ENCODE measurements at regions not wholly inside any gene's neighbourhood (a gene's known extent, or its start where the extent isn't known, plus 50 kb on each side); places are given as distances from the start of the nearest gene placed in this dataset.

DNA sequence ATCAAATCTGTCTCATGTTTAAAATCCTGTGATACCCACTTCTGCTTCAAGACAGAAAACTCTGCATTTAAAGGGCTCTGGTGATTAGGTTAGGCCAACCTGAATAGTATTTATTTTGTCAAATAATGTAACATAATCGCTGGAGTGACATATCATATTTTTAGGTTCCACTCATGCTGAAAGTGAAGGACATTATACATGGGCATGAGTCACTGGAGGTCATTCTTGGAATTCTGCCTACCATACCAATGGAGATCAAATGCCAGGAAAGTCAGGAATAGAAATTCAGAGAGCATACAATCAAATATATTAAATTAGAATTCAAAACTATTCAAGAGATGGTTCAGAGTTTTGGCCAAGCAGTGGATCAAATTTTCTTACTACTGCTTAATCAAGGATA, 97.1 kb upstream of the PRSS3 start:
- TF ChIP-seq, protein P1, sequence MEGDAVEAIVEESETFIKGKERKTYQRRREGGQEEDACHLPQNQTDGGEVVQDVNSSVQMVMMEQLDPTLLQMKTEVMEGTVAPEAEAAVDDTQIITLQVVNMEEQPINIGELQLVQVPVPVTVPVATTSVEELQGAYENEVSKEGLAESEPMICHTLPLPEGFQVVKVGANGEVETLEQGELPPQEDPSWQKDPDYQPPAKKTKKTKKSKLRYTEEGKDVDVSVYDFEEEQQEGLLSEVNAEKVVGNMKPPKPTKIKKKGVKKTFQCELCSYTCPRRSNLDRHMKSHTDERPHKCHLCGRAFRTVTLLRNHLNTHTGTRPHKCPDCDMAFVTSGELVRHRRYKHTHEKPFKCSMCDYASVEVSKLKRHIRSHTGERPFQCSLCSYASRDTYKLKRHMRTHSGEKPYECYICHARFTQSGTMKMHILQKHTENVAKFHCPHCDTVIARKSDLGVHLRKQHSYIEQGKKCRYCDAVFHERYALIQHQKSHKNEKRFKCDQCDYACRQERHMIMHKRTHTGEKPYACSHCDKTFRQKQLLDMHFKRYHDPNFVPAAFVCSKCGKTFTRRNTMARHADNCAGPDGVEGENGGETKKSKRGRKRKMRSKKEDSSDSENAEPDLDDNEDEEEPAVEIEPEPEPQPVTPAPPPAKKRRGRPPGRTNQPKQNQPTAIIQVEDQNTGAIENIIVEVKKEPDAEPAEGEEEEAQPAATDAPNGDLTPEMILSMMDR (IDR thresholded peaks at IDR 0.05), result no peak
- TF ChIP-seq EP300 (IDR thresholded peaks at IDR 0.05), result no peak
- TF ChIP-seq POLR2AphosphoS5 (IDR thresholded peaks at IDR 0.05), result no peak

Data from upper lobe of left lung (tissue), 4 donors.